GM18502 (cell line): ENCODE measurements at regions not wholly inside any gene's neighbourhood (a gene's known extent, or its start where the extent isn't known, plus 50 kb on each side); places are given as distances from the start of the nearest gene placed in this dataset.

Experiments used
- ATAC-seq: cut with Tn5 transposase; IDR thresholded peaks from one replicate; pipeline ENCODE4 v1.9.1; 2021; ENCODE audit warnings: mild to moderate bottlenecking; ENCODE audit not compliant: unreplicated experiment, poor library complexity

DNA sequence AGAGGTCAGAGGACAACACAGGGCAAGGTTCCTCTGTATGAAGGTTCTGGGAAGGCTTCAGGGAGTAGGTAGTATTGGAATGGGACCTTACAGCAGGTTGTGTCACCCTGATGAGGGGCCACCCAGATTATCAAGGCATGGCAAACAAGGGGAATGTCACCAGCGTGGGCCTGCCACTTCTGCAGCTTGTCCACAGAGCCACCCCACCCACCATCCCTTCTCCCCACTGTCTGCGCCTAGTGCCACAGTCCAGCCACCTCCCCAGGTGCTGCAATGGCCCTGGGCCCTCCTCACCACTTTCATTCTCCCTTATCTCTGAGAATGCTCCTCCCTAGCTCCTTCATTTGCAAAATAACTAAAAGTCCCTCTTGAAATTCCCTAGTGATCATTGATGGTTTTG, 170.3 kb downstream of the TTC32 start:
- no peak for ATAC-seq

DNA sequence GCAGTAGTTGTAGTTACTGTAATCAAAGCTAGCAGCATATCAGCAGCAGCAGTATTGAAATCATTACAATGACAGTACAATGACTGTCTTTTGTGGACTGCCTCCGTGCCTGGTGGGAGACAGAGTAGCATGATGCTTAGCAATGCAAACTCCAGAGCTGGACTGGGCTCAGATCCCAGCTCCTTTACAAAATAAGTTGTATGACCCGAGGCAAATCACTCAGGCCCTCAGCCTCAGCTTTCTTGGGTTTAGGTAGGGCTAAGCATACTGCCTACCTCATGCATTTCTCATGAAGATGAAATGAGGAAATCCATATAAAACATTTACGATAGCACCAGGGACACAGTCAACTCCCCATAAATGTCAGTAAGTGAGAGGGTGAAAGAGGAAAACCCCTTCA, 170.7 kb downstream of the TTC32 start:
- no peak for ATAC-seq

DNA sequence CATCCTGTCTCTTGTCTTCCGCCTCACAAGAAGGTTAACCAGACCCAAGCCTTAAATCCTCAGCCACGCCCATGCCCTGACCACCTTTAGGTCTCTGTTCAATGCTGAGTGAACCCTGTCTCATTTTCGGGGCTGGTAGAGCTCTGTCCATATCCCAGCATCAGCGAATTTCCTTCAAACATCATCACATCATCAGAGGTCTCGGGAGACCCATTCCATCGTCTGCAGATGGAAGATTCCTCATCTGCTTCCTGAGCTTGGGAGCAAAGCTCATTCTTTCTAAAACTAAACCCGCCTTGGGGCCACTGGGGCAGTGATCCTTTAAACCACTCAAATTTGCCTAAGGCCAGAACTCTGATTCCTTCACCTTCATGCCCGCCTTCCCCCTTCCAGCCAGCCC, 173.7 kb downstream of the TTC32 start:
- no peak for ATAC-seq

DNA sequence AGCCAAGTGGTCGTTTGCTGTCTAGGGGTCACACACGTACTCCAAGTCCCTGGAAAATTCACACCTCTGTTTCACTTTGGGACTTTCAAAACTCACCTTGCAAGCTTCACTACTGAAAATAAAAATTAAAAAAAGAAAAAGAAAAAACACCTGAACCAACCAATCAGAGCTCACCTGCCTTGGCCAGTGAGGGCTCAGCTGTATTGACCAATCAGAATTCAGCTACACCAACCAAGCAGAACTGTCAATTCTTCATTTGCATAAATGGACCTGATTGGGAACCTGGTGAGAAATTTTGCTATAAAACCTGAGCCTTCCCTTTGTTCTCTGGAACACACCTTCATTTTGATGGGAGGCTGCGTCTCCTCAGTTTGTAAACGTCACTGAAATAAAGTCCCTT, 176.4 kb downstream of the TTC32 start:
- no peak for ATAC-seq

DNA sequence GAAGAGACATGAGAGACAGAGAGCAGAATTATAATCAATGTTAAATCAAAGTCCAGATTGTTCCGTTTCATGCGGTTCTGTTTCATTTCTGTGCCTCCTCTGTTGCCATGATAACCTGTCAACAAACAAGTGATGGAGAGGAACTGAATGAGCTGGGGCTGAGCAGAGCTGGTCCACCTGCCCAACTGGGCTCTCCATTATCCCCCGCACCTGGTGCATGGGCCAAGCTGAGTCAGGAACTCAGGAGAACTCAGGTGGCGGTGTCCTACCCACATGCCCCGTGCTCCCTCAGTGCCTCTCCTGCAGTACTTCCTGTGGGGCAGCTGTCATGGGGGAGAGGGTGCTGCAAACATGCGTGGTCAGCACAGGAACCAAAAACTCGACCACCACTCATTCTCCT, 178.8 kb downstream of the TTC32 start:
- ATAC-seq = no peak

DNA sequence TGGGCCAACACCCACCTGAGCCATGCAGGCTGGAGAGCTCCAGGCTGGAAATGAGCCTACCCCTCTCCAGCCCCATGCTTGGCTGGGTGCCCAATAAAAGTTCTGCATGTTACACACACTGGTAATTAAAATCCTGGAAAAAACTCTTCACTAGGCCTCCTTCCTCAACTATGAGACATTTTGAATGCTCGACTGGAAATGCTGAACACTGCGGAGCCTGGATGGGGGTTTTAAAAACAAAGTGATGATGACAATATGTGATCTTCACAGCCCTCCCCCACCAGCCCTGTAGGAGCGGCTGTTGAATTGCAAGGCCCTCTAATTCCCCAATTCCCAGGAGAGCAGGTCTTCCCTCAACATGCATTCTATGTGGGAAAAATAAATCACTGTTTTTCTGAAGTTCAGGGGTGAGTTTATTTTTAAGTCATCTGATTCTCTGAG, 179.2 kb downstream of the TTC32 start:
- no peak for ATAC-seq

DNA sequence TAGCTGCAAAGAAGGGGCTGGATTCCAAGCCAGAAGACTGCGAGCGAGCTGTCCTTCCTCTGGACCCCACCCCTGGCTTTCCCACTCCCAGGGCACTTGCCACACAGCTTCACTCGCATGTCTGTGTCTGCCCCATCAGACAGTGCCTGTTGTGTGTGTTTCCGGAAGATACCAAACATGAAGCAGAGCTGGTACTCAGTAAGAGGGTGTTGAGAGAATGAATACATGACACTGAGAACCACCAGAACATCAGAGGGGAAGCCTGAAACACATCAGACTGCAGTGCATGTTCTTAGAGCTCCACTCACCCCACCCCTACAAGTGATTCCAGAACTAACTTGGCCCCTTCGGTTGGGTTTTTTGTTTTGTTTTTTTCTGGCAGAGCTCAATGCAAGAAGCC, 181.5 kb downstream of the TTC32 start:
- ATAC-seq = no peak

DNA sequence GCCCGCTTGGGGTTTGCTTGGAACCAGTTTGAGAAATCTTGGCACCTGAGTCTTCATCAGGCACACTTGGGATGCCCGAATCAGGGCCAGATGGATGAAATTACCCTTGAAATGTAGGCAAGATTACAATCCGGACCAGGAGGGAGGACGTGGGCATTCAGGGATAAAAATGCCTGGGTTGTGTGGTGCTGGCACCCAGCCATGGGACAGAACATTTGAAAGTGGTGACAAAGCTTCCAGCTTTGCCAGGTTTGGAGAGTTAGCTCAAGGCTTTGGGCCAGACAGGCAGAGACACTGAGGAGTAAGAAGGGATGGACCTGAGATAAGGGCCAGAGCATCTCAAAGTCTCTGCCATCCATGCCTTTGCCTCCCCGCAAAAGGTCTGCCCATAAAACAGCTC, 182.2 kb downstream of the TTC32 start:
- ATAC-seq = no peak

DNA sequence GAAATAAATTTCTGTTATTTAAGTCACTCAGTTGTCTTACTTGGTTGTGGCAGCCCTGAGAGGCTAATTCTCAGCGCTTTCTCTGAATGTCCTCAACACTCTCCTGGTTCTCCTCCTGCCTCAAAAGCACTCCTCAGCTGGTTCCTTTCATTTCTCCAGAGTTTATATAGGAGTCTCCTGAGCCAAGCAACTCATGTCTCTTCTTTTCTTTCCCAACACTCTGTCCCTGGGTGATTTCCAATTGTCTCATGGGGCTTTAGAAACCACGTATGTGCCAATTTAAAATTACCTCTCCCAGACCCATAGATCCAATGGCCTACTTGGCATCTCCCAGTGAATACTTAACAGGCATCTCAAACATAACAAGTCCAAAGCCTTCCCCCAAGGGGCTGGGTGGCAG, 184.3 kb downstream of the TTC32 start:
- no peak for ATAC-seq

DNA sequence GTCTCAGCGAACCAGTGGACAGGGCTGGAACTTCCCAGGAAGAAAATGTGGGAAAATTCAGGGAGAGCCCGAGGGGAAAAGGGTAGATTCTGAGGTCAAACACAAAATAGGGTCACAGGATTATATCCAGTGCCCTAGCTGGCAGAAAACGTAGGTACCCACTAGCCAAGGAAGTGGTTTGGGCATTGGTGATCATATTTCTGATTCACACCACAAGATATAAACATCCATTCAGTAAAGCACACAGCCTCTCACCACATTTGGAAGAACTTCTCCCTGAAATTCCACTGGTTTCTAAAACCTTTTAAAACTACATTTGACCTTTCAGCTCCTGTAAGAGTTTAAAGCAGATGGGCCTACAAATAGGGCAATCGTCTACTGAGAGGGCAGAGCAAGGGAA, 186.9 kb downstream of the TTC32 start:
- ATAC-seq = no peak

DNA sequence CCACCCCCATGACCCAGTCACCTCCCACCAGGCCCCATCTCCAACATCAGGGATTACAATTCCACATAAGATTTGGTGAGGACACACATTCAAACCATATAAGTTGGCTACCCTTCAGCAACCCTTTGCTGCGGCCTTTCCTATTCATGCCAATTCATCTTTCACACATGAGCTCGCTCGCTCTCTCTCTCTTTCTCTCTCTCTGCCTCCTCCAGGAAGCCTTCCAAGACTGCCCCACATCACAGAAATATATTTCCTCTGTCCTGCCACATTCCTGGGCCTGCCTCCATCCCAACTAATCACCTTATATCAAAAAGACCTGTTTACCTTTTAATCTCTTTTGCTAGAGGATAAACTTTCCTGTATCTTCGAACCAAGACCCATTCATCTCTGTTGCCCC, 188.9 kb downstream of the TTC32 start:
- no peak for ATAC-seq

DNA sequence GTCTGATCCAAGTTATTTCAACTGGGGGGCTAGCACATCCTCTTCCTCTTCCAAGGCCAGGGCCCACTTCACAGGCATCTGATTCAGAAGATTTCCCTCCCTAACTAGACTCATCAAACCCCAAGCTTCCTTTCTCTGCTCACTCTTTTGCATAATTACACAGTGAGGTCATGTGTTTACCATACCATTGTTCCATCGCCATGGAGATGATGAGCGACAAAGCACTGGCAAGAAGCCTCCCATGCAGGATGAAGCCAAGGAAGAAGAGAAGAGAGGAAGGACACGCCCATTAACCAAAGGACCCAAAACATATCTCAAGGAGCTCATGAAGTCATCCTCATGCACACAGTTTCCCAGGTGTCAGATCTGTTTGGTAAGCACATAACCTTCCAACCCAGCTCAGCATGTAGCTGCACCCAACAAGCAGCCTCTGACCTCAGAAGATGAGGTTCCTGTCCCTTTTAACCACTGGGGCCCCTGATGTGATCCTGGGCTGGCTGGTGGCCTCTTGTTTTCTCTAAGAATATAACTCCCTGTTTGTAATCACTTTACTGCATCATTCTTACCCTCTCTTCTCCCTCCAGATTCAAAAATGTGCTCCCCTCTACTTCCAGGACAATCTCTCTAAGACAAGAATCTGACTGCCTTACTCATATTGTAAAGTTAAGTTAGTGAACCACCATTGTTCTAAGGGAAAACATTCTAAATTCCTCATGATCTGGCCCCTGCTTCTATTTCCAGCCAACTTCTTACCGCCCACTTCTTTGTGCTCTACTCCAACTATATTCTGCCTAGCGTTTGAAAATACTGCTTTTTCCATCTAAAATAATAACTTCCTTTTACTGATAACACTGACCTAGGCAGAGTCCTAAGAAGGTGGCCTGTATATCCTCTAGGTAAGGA, 190.1 kb downstream of the TTC32 start:
- no peak for ATAC-seq

DNA sequence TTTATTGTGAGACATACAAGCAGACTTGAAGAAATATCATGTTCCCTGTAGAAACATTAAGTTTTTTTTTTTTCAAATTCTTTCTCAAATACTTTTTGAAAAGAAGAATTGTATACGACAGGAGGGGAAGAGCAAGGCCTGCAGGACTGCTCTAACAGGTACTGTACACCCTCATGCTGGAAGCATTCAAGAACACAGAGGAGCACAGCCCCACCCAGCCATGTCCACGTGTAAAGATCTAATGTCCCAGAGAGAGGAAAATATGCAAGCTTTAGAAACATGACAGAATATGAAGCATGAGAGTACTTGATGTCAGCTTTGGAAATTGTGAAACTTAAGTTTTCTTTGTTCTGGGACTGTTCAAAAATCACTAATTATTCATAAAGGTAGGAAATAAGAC, 191.6 kb downstream of the TTC32 start:
- no peak for ATAC-seq

DNA sequence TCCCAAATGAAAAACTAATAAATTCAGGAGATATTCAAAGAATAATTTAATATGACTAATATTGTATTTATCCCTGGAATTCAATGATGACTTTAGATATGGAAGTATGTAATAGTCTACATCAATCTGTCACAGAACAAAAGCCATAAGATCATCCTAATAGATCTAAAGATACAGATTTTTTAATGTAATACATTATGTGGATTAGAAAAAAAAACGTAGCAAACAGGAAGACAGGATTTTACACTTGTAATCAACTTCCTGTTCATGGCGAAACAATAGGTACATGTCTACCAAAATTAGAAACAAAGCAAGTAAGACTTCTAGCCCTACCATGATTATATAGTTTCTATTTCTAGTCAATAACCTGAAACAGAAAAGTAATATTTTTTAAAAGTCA, 192.2 kb downstream of the TTC32 start:
- no peak for ATAC-seq

DNA sequence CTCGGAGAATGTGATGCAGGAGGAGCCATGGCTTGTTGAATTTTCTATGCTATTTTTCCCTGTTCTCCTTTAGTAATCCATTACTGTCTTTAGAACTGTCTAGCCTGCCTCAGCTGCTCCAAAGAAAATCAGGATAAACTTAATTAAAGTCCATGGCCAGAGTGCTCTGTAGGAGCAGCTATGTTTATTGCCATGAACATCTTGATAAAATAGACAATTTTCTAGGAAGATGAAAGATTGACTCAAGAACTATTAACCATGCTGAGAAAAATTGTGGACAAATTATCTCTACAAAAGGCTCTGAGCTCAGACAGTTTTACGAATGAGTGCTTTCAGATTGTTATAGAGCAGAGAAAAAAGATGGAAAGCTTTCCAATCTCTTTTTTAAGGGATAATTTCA, 193.0 kb downstream of the TTC32 start:
- ATAC-seq = no peak

DNA sequence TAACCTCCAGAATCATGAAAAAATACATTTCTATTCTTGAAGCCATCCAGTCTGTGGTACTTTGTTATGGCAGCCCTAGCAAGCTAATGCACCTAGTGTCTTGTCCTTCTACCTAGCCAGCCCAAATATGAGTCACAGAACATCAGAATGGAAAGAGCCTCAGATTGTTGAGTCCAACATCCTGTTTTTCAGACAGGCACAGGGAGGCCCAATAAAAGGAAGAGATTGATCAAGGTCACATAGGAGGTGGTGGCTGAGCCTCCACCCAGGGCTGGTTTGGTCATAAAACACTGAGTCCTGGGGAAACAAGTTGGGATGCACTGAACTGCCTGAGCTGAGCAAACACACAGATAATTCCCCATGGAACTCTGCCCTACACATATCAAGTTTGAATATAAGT, 195.5 kb downstream of the TTC32 start:
- no peak for ATAC-seq

DNA sequence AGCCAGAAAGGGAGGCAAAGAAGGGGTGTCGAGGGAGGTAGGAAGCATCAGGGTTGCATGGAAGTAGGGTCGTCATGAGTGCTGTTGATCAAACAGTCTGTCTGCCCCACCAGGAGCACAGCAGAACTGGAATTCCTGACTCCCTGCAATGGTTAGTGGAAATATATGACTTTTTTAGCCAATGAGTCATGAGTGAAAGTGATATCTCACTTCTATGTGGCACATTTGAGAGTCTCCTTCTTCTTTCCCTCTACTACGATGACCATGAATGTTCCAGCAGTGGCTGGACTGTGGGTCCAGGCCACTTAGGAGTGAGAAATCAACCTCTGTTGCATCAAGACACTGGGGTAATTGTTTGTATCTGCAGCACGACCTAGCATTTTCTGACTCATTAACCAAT, 199.5 kb downstream of the TTC32 start:
- ATAC-seq = no peak

DNA sequence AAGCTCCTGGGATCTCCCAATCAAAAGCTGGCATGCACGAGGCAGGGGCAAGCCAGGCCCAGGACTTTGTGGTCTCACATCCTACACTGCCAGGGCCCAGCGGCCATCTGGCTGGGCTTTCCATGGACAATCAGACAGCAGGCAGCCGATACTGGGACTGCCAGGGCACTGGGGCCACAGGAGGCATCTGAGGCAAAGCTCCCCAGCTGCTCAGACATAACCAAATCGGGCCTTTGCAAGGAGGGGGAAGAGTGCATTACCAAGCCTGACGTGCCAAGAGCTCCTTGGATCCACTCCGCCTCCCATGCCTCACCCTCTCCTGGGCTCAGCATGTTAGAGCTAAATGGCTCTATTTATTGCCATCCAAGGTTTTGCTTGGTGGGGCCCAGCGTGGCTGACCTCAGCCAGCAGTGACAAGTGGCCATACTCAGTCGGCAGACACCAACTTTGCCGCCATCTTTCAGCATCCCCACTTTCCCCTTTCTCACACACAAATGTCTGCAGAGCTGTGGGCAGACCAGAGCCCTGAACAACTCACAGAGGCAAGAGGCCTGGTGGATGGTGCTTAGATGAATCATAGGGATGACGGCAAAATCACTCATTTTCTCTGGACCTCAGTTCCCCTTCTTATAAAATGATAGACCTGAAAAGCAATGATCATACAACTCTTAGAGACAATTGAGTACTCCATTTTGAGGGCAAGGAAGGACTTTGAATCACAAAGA, 200.8 kb downstream of the TTC32 start:
- no peak for ATAC-seq

DNA sequence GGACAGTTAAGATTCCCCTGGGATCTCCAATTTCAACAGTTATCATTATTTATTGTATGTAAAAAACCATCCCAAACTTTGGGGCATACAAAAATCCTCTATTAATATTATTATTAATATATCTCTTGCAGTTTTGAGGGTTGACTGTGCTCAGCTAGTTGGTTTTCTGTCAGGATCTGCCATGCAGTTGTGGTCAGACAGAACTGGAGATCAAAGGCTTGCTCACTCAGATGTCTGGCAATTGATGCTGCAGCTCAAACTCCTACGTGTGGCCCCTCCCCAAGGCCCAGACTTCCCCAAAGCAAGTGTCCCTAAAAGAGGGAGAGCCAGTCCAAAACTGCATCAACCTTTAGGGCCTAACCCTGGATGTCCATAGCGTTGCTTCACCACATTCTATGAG, 204.7 kb downstream of the TTC32 start:
- ATAC-seq = no peak

DNA sequence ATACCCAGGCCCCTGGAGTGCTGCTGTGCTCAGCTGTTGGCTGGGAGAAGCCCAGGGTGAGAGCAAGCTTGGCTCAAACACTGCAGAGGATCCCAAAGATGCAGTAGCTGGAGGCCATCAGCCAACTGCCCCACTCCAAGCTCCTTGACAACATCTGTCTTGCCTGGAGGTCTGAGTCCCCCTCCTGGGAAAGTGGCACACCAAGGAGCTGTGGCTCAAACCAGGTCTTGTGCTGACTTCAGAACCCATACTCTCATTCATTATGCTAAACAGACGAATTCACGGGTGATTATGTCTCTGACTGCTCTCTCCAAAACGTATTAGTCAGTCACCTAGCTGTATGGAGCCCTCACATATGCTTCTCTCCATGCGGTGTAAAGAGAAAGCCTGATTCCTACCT, 206.1 kb downstream of the TTC32 start:
- ATAC-seq = no peak

DNA sequence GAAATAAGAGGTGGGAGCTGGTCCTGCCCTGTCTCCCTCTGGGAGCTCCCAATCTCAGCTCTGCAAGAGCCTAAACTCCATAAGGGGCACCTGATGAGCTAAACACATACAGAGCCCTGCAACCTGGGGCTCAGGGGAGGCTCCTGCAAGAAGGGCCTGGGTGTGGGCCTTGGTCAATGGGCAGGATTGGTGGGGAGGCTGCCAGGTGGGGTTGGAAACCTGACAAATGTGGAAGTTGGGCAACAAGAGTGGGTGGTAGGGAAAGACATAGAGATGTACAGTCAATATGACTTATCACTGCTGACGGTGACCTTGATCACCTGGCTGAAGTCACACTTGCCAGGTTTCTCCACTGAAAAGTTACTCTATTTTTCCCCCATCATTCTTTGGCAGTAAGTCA, 209.9 kb downstream of the TTC32 start:
- ATAC-seq = no peak

DNA sequence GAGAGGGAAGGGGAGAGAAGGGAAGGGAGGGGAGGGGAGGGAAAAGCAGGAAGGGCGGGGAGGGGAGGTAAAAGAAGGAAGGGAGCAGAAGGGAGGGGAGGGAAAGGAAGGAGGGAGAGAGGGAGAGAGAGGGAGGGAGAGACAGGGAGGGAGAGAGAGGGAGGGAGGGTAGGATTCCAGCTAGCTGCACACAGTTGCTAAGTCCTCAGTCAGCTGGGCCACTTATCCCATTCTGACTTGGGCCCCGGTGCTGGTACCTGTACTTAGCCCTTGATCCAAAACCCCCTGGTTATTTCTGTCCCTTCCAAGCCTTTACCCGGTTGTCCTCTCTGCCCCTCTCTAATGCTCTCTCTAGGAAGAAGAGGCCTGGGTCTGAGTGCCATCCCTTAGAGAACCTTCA, 211.4 kb downstream of the TTC32 start:
- ATAC-seq = no peak
